ENCODE measurements at regions not wholly inside any gene's neighbourhood (a gene's known extent, or its start where the extent isn't known, plus 50 kb on each side); places are given as distances from the start of the nearest gene placed in this dataset.
A peak's percentile ranks its signal among the peaks of the same experiment; 100 is the strongest.
"Not testable (repeated sequence)": the region's sequence is repeated elsewhere in the genome, so short reads cannot be mapped to it uniquely, and the experiment has no call there.

GRCh38 chrX:128599632-128600031, 547.4 kb upstream of the ACTRT1 start:
- DNase-seq = no peak

GRCh38 chrX:128582036-128582435, 529.8 kb upstream of the ACTRT1 start:
- no peak for DNase-seq

- no peak for DNase-seq
Observed at GRCh38 chrX:128581615-128582014, 529.4 kb upstream of the ACTRT1 start.

- DNase-seq = no peak
Observed at GRCh38 chrX:128543114-128543513, 490.9 kb upstream of the ACTRT1 start.

- peak; percentile 19 to 44 for DNase-seq
Observed at GRCh38 chrX:128518508-128518907, 466.3 kb upstream of the ACTRT1 start.

GRCh38 chrX:128517691-128518090, 465.5 kb upstream of the ACTRT1 start:
- no peak for DNase-seq

- no peak for DNase-seq
Observed at GRCh38 chrX:128504496-128504895, 452.3 kb upstream of the ACTRT1 start.

- DNase-seq = no peak
Observed at GRCh38 chrX:128464116-128464515, 411.9 kb upstream of the ACTRT1 start.

- DNase-seq = peak in 1 of 2 experiments; percentile 23
Observed at GRCh38 chrX:128460835-128461234, 408.6 kb upstream of the ACTRT1 start.

- no peak for DNase-seq
Observed at GRCh38 chrX:128458888-128459287, 406.7 kb upstream of the ACTRT1 start.

- DNase-seq = no peak
Observed at GRCh38 chrX:128457674-128458073, 405.5 kb upstream of the ACTRT1 start.

GRCh38 chrX:128439159-128439558, 387.0 kb upstream of the ACTRT1 start:
- no peak for DNase-seq

- DNase-seq = no peak
Observed at GRCh38 chrX:128438082-128438481, 385.9 kb upstream of the ACTRT1 start.

GRCh38 chrX:128436397-128437103, 384.3 kb upstream of the ACTRT1 start:
- DNase-seq = no peak

- DNase-seq = no peak
Observed at GRCh38 chrX:128425546-128425945, 373.3 kb upstream of the ACTRT1 start.

GRCh38 chrX:128408842-128409241, 356.6 kb upstream of the ACTRT1 start:
- DNase-seq = no peak

GRCh38 chrX:128396601-128397000, 344.4 kb upstream of the ACTRT1 start:
- DNase-seq = no peak

GRCh38 chrX:128383846-128384245, 331.6 kb upstream of the ACTRT1 start:
- DNase-seq = not testable (repeated sequence)

GRCh38 chrX:128365492-128365891, 313.3 kb upstream of the ACTRT1 start:
- no peak for DNase-seq

GRCh38 chrX:128335671-128336070, 283.5 kb upstream of the ACTRT1 start:
- no peak for DNase-seq

- DNase-seq = no peak
Observed at GRCh38 chrX:128334821-128335220, 282.6 kb upstream of the ACTRT1 start.

GRCh38 chrX:128310912-128311311, 258.7 kb upstream of the ACTRT1 start:
- DNase-seq = no peak

GRCh38 chrX:128309311-128309710, 257.1 kb upstream of the ACTRT1 start:
- no peak for DNase-seq

- no peak for DNase-seq
Observed at GRCh38 chrX:128294198-128294597, 242.0 kb upstream of the ACTRT1 start.

- no peak for DNase-seq
Observed at GRCh38 chrX:128287693-128288092, 235.5 kb upstream of the ACTRT1 start.

All from NCI-H524 (cell line).